T-cell (primary cell): ENCODE measurements at regions not wholly inside any gene's neighbourhood (a gene's known extent, or its start where the extent isn't known, plus 50 kb on each side); places are given as distances from the start of the nearest gene placed in this dataset.

Experiments used
- ATAC-seq, 4 experiments: fragments of 200-7000 bp in 3 of 4; fragments of 150-1000 bp in 1 of 4; cut with Tn5 transposase; replicated peaks in 1 of 4; 1 replicate in 3 of 4; 2 replicates in 1 of 4; pipeline ENCODE4 v1.10.0; 2021; ENCODE audit warnings: moderate library complexity in 3 of 4, mild to moderate bottlenecking in 2 of 4, moderate number of reproducible peaks in 1 of 4
- CTCF ChIA-PET, 2 donors: fragments of 300-600 bp; sonication (Branson Sonifier 250); formaldehyde crosslinking; loops; one replicate each; lab custom pipeline; 2022; ENCODE audit warnings: antibody characterized with exemption in 2 of 2; lab: Charles Lee
- POLR2A ChIA-PET, 2 donors: fragments of 300-600 bp; sonication (Branson Sonifier 250); formaldehyde crosslinking; loops; one replicate each; lab custom pipeline; 2022; ENCODE audit warnings: antibody characterized with exemption in 2 of 2; lab: Charles Lee
- DNase-seq, 35 experiments: peaks; one replicate each; pipeline versions ENCODE4 v3.0.0 to v3.0.0-alpha.2; 2013 to 2023
- H3K27ac ChIP-seq: one replicate; pipeline ENCODE4 v1.5.1; 2013; ENCODE audit warnings: low read length
- H3K27me3 ChIP-seq, 2 experiments: replicated peaks in 1 of 2; 1 replicate in 1 of 2; 2 replicates in 1 of 2; pipeline versions ENCODE4 v1.6.1 to v1.7.0; 2013; ENCODE audit warnings: low read length in 1 of 2, mixed read lengths in 1 of 2; ENCODE audit not compliant: control insufficient read depth in 2 of 2, insufficient read depth in 2 of 2; ENCODE audit errors: extremely low read depth in 1 of 2
- H3K36me3 ChIP-seq, 2 donors: 1 replicate in 1 of 2; 2 replicates in 1 of 2; pipeline versions ENCODE4 v1.6.1 to v1.7.0; 2013; ENCODE audit warnings: low read length in 1 of 2; ENCODE audit not compliant: control insufficient read depth in 2 of 2, insufficient read depth in 1 of 2; ENCODE audit errors: extremely low read depth in 1 of 2
- H3K4me1 ChIP-seq, 2 experiments: 1 replicate in 1 of 2; 2 replicates in 1 of 2; pipeline versions ENCODE4 v1.6.1 to v1.7.0; 2013; ENCODE audit warnings: low read length in 2 of 2, mixed read lengths in 1 of 2; ENCODE audit not compliant: insufficient read depth in 2 of 2, control insufficient read depth in 1 of 2; ENCODE audit errors: extremely low read depth in 1 of 2
- H3K4me3 ChIP-seq, 2 donors: 1 replicate in 1 of 2; 2 replicates in 1 of 2; pipeline versions ENCODE4 v1.5.1 to v1.7.0; 2013; ENCODE audit warnings: mild to moderate bottlenecking in 2 of 2, low read length in 1 of 2, moderate library complexity in 1 of 2; ENCODE audit not compliant: control insufficient read depth in 1 of 2; ENCODE audit errors: extremely low read depth in 1 of 2
- H3K9me3 ChIP-seq: 2 replicates; pipeline ENCODE4 v1.7.0; 2013
- H3K27ac Mint-ChIP-seq, 2 donors: one replicate each; pipeline ENCODE4 v1.8.0; 2020 to 2021; ENCODE audit warnings: mild to moderate bottlenecking in 2 of 2, mixed read lengths in 2 of 2
- H3K27me3 Mint-ChIP-seq, 2 donors: one replicate each; pipeline ENCODE4 v1.8.0; 2021 to 2022; ENCODE audit warnings: mixed read lengths in 2 of 2
- H3K36me3 Mint-ChIP-seq: one replicate; pipeline ENCODE4 v1.8.0; 2021; ENCODE audit warnings: mixed read lengths
- H3K4me1 Mint-ChIP-seq, 3 donors: one replicate each; pipeline ENCODE4 v1.8.0; 2020 to 2022; ENCODE audit warnings: mixed read lengths in 3 of 3, mild to moderate bottlenecking in 1 of 3
- H3K4me3 Mint-ChIP-seq, 3 donors: one replicate each; pipeline ENCODE4 v1.8.0; 2020 to 2022; ENCODE audit warnings: mild to moderate bottlenecking in 3 of 3, mixed read lengths in 3 of 3, moderate library complexity in 3 of 3
- H3K9me3 Mint-ChIP-seq, 3 donors: one replicate each; pipeline ENCODE4 v1.8.0; 2020 to 2022; ENCODE audit warnings: mixed read lengths in 3 of 3
- whole genome bisulfite sequencing: methylation state at CpG from one replicate; pipeline ENCODE4 v1.1.5; 2013; ENCODE audit warnings: missing lambda C conversion rate; ENCODE audit not compliant: insufficient coverage; 5-methylcytosine and 5-hydroxymethylcytosine counted together

- POLR2A ChIA-PET, result no interaction called here
- Histone ChIP-seq H3K36me3 (no peaks in the 10 kb centered on the region), H3K27ac (no peak overlapping the region), H3K4me1 (no peaks in the 10 kb centered on the region), H3K4me3 (no peak overlapping the region), H3K9me3 (no peaks in the 10 kb centered on the region), H3K27me3 (no peaks in the 10 kb centered on the region)
- Mint-ChIP-seq H3K27ac (no peak overlapping the region), H3K4me1 (no peaks in the 10 kb centered on the region), H3K36me3 (no peaks in the 10 kb centered on the region), H3K27me3 (no peaks in the 10 kb centered on the region), H3K9me3 (no peaks in the 10 kb centered on the region), H3K4me3 (no peak overlapping the region)
- CTCF ChIA-PET, result no interaction called here
- WGBS, result no CpG with 5 or more reads among the region's 10 CpGs
- no peak for ATAC-seq
- no peak for DNase-seq
Observed at GRCh38 chrX:39019056-39019455, 217.8 kb downstream of the MID1IP1 start.

DNA sequence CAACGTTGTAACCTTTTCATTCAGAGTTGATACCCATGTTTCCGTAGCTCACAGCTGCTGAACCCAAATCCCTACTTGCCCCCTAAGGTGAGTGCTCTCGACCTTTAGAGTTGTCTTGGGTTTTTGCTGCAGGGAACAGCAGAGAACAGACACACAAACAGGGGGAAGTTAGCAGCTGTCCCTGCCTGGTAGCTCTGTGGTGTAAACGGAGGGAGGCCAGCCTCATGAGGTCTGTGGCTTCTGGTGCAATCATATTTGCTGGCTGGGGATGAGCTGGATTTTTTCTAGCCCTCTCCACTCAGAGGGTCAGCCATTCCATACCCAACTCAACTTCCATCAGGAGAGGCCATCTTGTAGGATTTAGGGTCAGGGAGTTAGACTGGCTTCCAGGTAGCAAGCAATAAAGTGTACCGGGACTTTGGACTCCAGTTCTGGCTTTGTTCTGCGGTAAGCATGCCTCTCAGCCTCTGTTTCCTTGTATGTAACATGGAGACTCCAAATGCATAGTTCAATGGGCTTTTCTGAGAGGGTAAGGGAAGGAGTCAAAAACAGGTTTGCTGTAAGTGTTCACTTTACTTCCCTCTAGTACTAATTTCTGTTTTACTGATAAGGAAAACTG, 218.9 kb downstream of the MID1IP1 start:
- Histone ChIP-seq H3K27ac (no peak overlapping the region), H3K9me3 (no peaks in the 10 kb centered on the region), H3K4me3 (no peak overlapping the region), H3K27me3 (no peaks in the 10 kb centered on the region), H3K4me1 (no peaks in the 10 kb centered on the region), H3K36me3 (no peaks in the 10 kb centered on the region)
- H3K27me3 Mint-ChIP-seq, result no peaks in the 10 kb centered on the region
- no CpG with 5 or more reads among the region's 6 CpGs for WGBS
- no peak overlapping the region for H3K27ac Mint-ChIP-seq
- DNase-seq, result no peak
- no peaks in the 10 kb centered on the region for H3K36me3 Mint-ChIP-seq
- CTCF ChIA-PET, result no interaction called here
- H3K9me3 Mint-ChIP-seq, result no peaks in the 10 kb centered on the region
- no peak for ATAC-seq
- H3K4me1 Mint-ChIP-seq, result no peaks in the 10 kb centered on the region
- POLR2A ChIA-PET, result no interaction called here
- H3K4me3 Mint-ChIP-seq, result no peak overlapping the region

DNA sequence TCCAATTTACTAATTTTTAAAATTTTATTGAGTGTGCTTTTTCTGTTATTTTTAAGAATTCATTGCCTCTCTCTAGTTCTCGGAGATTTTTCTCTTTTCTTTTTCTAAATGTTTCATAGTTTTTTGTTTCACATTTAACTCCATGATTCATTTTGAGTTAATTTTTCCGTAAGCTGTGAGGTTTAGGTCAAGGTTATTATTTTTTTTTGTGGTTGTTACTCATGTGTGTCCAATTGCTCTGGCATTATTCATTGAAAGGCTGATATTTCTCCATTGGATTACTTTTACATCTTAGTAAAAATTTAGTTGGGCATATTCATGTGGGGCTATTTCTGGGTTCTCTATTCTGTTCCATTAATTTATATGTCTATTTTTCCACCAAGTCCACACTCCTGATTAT, 220.8 kb downstream of the MID1IP1 start:
- Mint-ChIP-seq H3K4me3 (no peak overlapping the region), H3K27me3 (peaks cover 0 to 10% of the 10 kb centered on the region in 2 donors), H3K9me3 (no peaks in the 10 kb centered on the region), H3K4me1 (no peaks in the 10 kb centered on the region), H3K27ac (no peak overlapping the region), H3K36me3 (no peaks in the 10 kb centered on the region)
- no peaks in the 10 kb centered on the region for H3K4me1 ChIP-seq
- no peaks in the 10 kb centered on the region for H3K9me3 ChIP-seq
- DNase-seq (no peak), ATAC-seq (no peak)
- H3K27ac ChIP-seq, result no peak overlapping the region
- no CpG with 5 or more reads among the region's 2 CpGs for WGBS
- H3K27me3 ChIP-seq, result no peaks in the 10 kb centered on the region
- H3K4me3 ChIP-seq, result no peak overlapping the region
- ChIA-PET POLR2A (no interaction called here), CTCF (no interaction called here)
- H3K36me3 ChIP-seq, result no peaks in the 10 kb centered on the region

DNA sequence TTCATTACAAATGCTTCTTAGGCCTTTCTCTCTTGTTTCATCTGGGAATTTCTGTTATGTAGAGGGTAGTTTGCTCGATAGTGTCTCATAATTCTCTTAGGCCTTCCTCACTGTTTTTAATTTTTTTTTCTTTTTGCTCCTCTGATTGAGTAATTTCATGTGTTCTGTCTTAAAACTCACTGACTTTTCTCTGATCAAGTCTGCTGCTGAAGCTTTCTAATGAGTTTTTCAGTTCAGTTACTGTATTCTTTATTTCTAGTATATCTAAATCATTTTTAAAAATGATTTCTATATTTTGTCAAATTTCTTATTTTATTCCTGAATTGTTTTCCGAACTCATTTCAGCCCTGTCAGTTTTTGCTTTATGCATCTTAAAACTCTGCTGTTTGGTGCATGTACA, 228.0 kb downstream of the MID1IP1 start:
- Histone ChIP-seq H3K9me3 (peaks cover 3% of the 10 kb centered on the region), H3K36me3 (no peaks in the 10 kb centered on the region), H3K27me3 (peaks cover 0 to 3% of the 10 kb centered on the region in 2 experiments), H3K4me3 (no peak overlapping the region), H3K27ac (no peak overlapping the region), H3K4me1 (no peaks in the 10 kb centered on the region)
- no peak for DNase-seq
- Mint-ChIP-seq H3K4me1 (no peaks in the 10 kb centered on the region), H3K4me3 (no peak overlapping the region), H3K36me3 (peaks cover 4% of the 10 kb centered on the region), H3K27me3 (peaks cover 1 to 10% of the 10 kb centered on the region in 2 donors), H3K27ac (no peak overlapping the region), H3K9me3 (peaks cover 7 to 11% (median 7%) of the 10 kb centered on the region in 3 donors)
- no peak for ATAC-seq
- POLR2A ChIA-PET, result no interaction called here
- WGBS, result no CpG with 5 or more reads among the region's 2 CpGs
- CTCF ChIA-PET, result no interaction called here

DNA sequence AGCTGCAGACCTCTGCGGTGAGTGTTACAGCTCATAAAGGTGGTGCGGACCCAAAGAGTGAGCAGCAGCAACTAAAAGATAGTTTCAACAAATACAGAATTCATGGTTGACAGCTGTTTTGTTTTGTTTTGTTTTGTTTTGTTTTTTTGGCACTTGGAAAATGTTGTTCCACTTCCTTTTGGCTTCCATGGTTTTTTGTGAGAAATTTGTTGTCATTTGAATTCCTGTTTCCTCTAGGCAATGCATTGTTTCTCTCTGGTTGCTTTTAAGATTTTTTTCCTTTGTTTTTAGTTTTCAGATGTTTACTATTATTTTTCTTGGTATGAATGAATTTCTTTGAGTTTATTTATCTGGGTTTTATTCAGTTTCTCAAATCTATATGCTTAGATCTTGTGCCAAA, 229.4 kb downstream of the MID1IP1 start:
- ChIA-PET CTCF (no interaction called here), POLR2A (no interaction called here)
- H3K4me3 ChIP-seq, result no peak overlapping the region
- H3K9me3 Mint-ChIP-seq, result peaks cover 7 to 11% (median 7%) of the 10 kb centered on the region in 3 donors
- WGBS, result no CpG with 5 or more reads among the region's 2 CpGs
- H3K4me1 Mint-ChIP-seq, result no peaks in the 10 kb centered on the region
- H3K36me3 ChIP-seq, result no peaks in the 10 kb centered on the region
- DNase-seq (no peak), ATAC-seq (no peak)
- H3K27ac Mint-ChIP-seq, result no peak overlapping the region
- no peak overlapping the region for H3K4me3 Mint-ChIP-seq
- peaks cover 4% of the 10 kb centered on the region for H3K36me3 Mint-ChIP-seq
- H3K27me3 Mint-ChIP-seq, result peaks cover 6 to 11% of the 10 kb centered on the region in 2 donors
- no peaks in the 10 kb centered on the region for H3K4me1 ChIP-seq
- H3K27me3 ChIP-seq, result peaks cover 0 to 5% of the 10 kb centered on the region in 2 experiments
- peaks cover 3% of the 10 kb centered on the region for H3K9me3 ChIP-seq
- no peak overlapping the region for H3K27ac ChIP-seq

GRCh38 chrX:39039890-39040289, 238.6 kb downstream of the MID1IP1 start:
- H3K4me3 Mint-ChIP-seq, result no peak overlapping the region
- peaks cover 20 to 44% of the 10 kb centered on the region in 2 donors for H3K27me3 Mint-ChIP-seq
- no peak overlapping the region for H3K27ac Mint-ChIP-seq
- Histone ChIP-seq H3K4me3 (no peak overlapping the region), H3K27me3 (no peaks in the 10 kb centered on the region), H3K4me1 (no peaks in the 10 kb centered on the region), H3K27ac (no peak overlapping the region), H3K36me3 (no peaks in the 10 kb centered on the region), H3K9me3 (no peaks in the 10 kb centered on the region)
- ChIA-PET CTCF (interaction anchor here in 1 of 2 donors (0.5 kb wide), 1 partner anchor 364 kb away, joined by 3 read pairs; no protein-coding TSS in a partner anchor), POLR2A (no interaction called here)
- H3K4me1 Mint-ChIP-seq, result no peaks in the 10 kb centered on the region
- H3K9me3 Mint-ChIP-seq, result no peaks in the 10 kb centered on the region
- WGBS, result no CpG with 5 or more reads among the region's 1 CpG
- no peak for ATAC-seq
- no peaks in the 10 kb centered on the region for H3K36me3 Mint-ChIP-seq
- DNase-seq, result no peak
